GM12874 (cell line): ENCODE measurements at regions not wholly inside any gene's neighbourhood (a gene's known extent, or its start where the extent isn't known, plus 50 kb on each side); places are given as distances from the start of the nearest gene placed in this dataset.

Source experiments
- TF ChIP-seq, protein P1 (sequence below): IDR thresholded peaks from 2 replicates; pipeline ENCODE4 v1.5.1; 2011; ENCODE audit warnings: low read depth, mild to moderate bottlenecking, control low read depth, low read length, moderate library complexity; ENCODE audit not compliant: insufficient read depth

DNA sequence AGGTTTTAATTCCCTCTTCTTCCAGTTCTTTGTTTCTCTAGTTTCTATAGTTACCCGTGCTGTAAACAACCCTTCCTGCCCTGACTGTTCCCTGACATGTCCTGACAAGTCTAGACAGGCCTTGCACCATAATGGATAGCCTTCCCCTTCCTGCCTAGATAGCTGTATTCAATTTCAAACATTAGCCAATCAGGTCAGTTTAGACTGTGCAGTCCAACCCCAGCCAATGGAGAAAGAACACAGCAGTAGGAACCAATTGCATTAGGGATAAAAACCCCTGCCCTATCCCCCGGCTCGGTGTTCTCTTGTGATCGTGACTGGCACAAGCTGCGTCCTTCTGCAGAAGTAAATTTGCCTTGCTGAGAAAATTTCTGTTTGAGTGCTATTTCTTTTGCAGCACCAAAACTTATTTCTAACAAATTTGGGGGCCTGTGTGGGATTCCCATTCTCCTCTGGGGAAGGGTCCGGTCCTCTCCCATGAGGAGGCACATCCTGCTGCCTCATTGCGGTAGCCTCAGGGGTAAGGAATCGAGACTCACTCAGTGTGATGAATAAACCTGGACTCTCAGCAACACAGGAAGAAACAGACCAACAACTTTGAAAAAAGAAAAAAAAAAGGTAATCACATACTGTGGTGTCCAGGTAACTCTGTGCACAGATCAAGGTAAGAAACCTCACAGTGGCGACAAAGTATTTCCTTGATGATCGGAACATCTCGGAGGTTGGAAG, 248.7 kb upstream of the ECI2 start:
- TF ChIP-seq, protein P1, sequence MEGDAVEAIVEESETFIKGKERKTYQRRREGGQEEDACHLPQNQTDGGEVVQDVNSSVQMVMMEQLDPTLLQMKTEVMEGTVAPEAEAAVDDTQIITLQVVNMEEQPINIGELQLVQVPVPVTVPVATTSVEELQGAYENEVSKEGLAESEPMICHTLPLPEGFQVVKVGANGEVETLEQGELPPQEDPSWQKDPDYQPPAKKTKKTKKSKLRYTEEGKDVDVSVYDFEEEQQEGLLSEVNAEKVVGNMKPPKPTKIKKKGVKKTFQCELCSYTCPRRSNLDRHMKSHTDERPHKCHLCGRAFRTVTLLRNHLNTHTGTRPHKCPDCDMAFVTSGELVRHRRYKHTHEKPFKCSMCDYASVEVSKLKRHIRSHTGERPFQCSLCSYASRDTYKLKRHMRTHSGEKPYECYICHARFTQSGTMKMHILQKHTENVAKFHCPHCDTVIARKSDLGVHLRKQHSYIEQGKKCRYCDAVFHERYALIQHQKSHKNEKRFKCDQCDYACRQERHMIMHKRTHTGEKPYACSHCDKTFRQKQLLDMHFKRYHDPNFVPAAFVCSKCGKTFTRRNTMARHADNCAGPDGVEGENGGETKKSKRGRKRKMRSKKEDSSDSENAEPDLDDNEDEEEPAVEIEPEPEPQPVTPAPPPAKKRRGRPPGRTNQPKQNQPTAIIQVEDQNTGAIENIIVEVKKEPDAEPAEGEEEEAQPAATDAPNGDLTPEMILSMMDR, result no peak

DNA sequence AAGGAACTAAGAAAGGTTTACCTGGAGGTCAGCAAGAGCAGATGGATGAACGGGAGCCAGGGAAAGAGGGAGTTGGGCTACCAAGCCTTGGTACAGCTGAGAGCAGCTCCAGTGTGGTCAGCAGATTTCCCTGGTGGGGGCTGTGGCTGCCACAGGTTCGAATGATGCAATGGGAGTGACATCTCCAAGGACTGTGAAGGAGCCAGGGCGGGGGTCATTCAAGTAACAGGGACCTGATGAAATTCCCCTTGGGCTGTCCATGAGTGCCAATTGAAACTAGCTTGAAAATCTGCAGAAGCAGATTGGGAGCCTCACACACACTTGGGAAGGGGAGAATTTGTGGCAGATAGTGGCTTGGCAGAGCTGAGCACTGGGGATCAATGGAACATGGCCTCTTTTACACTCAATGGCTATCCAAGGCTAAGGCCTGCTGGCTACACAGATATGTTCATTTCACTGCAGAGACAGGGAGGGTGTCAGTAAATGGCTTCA, 247.0 kb upstream of the ECI2 start:
- TF ChIP-seq, protein P1, result no peak

DNA sequence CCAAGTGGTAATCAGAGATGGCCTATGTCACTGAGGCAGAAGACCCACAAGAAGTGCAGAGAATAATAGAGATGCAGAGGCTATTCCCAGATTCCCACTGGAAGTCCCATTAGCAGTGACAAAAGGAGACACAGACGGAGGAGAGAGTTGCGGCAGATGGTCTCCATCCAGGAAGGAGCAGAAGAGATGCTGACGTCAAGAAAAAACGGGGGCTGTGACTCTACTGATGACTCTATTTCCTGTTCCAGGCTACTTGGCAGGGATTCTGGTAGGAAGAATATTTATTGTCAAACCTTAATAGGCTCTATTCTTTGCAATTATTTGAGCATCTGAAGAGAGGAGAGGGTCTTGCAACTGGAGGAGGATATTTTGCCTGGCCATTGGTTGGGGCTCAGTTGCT, 246.0 kb upstream of the ECI2 start:
- TF ChIP-seq, protein P1, result no peak

DNA sequence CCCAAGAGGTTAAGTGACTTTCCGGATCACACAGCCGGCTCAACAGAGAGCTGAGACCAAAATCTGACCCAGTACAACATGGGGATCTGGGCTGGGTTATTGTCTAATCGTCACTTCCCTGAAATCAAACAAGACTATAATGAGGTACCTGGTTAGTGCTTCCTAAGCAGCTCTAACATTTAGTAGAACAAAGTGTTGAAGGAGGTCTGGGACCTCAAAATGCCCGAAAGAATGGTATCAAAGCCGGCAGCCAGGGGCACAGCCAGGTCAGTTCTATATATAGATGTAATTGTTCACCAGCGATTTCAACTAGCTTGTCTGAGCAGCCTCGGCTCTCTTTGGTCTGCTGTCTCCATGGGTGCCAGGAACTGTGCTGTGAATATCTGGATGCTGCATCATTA, 245.5 kb upstream of the ECI2 start:
- TF ChIP-seq, protein P1, result no peak

DNA sequence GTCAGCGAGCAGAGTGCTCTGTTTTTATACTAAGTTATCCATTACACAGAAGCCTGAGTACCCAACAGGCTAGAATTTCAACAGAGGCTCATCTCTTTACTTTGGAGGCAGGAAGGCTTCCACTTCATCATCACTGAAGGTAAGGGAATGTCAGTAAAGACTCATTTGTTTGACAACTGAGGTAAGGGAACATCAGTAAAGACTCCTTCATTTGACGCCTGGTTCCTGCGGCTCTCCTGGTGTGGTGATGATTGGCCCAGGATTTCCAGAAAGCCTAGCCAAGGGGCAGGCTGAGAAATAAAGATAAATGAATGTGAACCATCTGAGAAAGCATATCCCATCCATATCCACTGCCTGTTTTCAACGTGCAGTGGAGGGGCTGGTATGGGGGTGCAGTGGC, 244.6 kb upstream of the ECI2 start:
- TF ChIP-seq, protein P1, result no peak

DNA sequence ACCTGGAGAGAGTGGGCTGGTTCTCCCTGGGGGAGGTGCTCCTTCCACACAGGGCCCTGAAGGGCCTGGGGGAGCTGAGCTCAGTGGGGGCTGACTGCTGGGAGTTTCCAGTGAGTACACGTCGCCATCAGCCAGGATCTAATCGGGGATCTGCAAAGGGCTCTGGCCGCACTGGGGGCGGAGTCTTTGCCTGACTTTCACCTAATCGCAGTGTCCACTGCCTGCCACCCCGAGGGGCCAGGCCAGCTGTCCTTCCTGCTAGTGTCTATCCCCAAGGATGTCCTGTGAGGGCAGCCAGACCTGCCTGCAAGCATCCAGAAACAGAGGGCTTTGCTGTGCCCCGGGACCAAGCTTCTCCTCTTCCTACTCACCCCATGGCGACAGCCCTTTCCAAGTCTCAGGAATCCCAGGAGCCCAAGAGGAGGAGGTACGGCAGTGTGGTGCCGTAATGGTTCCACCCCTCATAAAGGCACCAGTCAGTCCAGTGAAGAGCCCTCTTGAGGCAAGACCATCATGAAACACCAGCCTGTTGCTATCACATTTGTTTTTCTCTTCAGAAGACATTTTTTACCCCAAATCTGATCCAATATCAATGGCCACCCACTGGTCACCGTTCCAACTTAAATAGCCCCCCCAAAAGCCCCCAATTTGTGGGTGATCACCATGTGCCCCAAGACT, 243.1 kb upstream of the ECI2 start:
- TF ChIP-seq, protein P1, result no peak

DNA sequence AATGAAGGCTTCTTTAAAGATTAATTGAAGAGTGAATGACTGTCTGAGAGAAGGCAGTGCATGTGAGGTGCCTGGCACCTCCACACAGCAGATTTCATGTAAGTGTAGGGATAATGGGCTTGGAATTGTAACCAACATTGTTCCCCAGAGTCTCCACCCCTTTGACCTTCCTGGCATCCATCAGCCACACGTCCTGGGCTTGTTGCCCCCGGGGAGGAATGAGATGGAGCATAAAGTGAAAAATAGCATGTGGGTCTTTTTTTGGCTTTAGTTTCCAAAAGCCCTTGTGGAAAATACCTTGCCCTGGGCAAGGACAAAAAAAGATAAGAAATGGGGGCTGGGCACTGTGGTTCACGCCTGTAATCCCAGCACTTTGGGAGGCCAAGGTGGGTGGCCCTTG, 242.2 kb upstream of the ECI2 start:
- TF ChIP-seq, protein P1, result no peak
